ENCODE measurements at regions not wholly inside any gene's neighbourhood (a gene's known extent, or its start where the extent isn't known, plus 50 kb on each side); places are given as distances from the start of the nearest gene placed in this dataset.
"Not testable (repeated sequence)": the region's sequence is repeated elsewhere in the genome, so short reads cannot be mapped to it uniquely, and the experiment has no call there.

- no peak for DNase-seq
Measured at GRCh38 chr4:132557660-132558059, 591.4 kb upstream of the PCDH10 start.

- DNase-seq = no peak
Measured at GRCh38 chr4:132564920-132565319, 584.2 kb upstream of the PCDH10 start.

- no peak for DNase-seq
Measured at GRCh38 chr4:132565542-132565941, 583.6 kb upstream of the PCDH10 start.

- no peak for DNase-seq
Measured at GRCh38 chr4:132572210-132572609, 576.9 kb upstream of the PCDH10 start.

GRCh38 chr4:132587626-132588025 is 561.5 kb upstream of the PCDH10 start:
- no peak for DNase-seq

- DNase-seq = no peak
Measured at GRCh38 chr4:132592340-132592739, 556.8 kb upstream of the PCDH10 start.

GRCh38 chr4:132592850-132593249 is 556.2 kb upstream of the PCDH10 start:
- no peak for DNase-seq

- no peak for DNase-seq
Measured at GRCh38 chr4:132593717-132594400, 555.2 kb upstream of the PCDH10 start.

- no peak for DNase-seq
Measured at GRCh38 chr4:132596186-132596585, 552.9 kb upstream of the PCDH10 start.

GRCh38 chr4:132605551-132605950 is 543.5 kb upstream of the PCDH10 start:
- DNase-seq = no peak

- no peak for DNase-seq
Measured at GRCh38 chr4:132614682-132615081, 534.4 kb upstream of the PCDH10 start.

GRCh38 chr4:132619968-132620367 is 529.1 kb upstream of the PCDH10 start:
- DNase-seq = no peak

- DNase-seq = no peak
Measured at GRCh38 chr4:132642016-132642817, 506.9 kb upstream of the PCDH10 start.

GRCh38 chr4:132646186-132646585 is 502.9 kb upstream of the PCDH10 start:
- DNase-seq = no peak

GRCh38 chr4:132651196-132651595 is 497.9 kb upstream of the PCDH10 start:
- no peak for DNase-seq

GRCh38 chr4:132660181-132660580 is 488.9 kb upstream of the PCDH10 start:
- DNase-seq = no peak

- DNase-seq = no peak
Measured at GRCh38 chr4:132662456-132662855, 486.6 kb upstream of the PCDH10 start.

- no peak for DNase-seq
Measured at GRCh38 chr4:132669786-132670185, 479.3 kb upstream of the PCDH10 start.

GRCh38 chr4:132670557-132670956 is 478.5 kb upstream of the PCDH10 start:
- no peak for DNase-seq

GRCh38 chr4:132683957-132684356 is 465.1 kb upstream of the PCDH10 start:
- DNase-seq = no peak

GRCh38 chr4:132691026-132691425 is 458.1 kb upstream of the PCDH10 start:
- no peak for DNase-seq

- DNase-seq = no peak
Measured at GRCh38 chr4:132691668-132692067, 457.4 kb upstream of the PCDH10 start.

GRCh38 chr4:132694775-132695174 is 454.3 kb upstream of the PCDH10 start:
- no peak for DNase-seq

- not testable (repeated sequence) for DNase-seq
Measured at GRCh38 chr4:132697505-132697904, 451.6 kb upstream of the PCDH10 start.

- no peak for DNase-seq
Measured at GRCh38 chr4:132707955-132708354, 441.1 kb upstream of the PCDH10 start.

Measured in NCI-H187 (cell line).